OCI-LY1 (cell line): ENCODE measurements at regions not wholly inside any gene's neighbourhood (a gene's known extent, or its start where the extent isn't known, plus 50 kb on each side); places are given as distances from the start of the nearest gene placed in this dataset.

Experiments used
- CTCF ChIP-seq: fragments of 200-600 bp; sonication (generic), shearing (Covaris generic); IDR thresholded peaks from 2 replicates; pipeline ENCODE4 v1.5.1; 2017; ENCODE audit warnings: mild to moderate bottlenecking, antibody characterized with exemption, low read length, moderate library complexity, mixed read lengths
- EZH2 ChIP-seq: fragments of 200-600 bp; sonication (generic), shearing (Covaris generic); IDR thresholded peaks from 2 replicates; pipeline ENCODE4 v1.8.0; 2017; ENCODE audit warnings: borderline replicate concordance, mixed run types, mild to moderate bottlenecking, antibody characterized with exemption, low read length, moderate library complexity, mixed read lengths

GRCh38 chr5:89711526-89711925 lies 698.0 kb downstream of the CETN3 start:
- TF ChIP-seq CTCF (no peak), EZH2 (no peak)
